A172 (cell line): ENCODE measurements at regions not wholly inside any gene's neighbourhood (a gene's known extent, or its start where the extent isn't known, plus 50 kb on each side); places are given as distances from the start of the nearest gene placed in this dataset.
A peak's percentile ranks its signal among the peaks of the same experiment; 100 is the strongest.

Experiments used
- DNase-seq: peaks from one replicate; pipeline ENCODE4 v3.0.0-alpha.2; 2015; ENCODE audit warnings: low spot score

- DNase-seq = no peak
Observed at GRCh38 chr2:216320852-216321251, 51.4 kb downstream of the MARCHF4 start.

GRCh38 chr2:216319771-216320170 lies 52.5 kb downstream of the MARCHF4 start:
- no peak for DNase-seq

DNA sequence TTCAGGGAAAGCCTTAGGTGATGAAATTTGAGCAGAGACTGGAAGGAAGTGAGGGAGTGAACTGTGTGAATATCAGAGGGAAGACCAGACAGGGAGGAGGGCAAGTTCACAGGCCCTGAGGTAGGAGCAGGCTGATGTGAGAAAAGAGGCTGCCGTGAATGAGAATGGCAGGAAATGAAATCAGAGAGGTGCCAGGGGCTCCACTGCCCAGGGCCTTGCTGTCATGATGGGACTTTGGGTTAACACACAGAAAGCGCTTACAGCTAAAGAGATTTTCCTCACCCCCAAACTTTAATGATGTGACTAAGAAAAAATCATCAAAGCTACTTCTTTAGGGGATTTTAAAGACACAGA lies 53.8 kb downstream of the MARCHF4 start:
- DNase-seq = no peak

GRCh38 chr2:216317831-216318520 lies 54.3 kb downstream of the MARCHF4 start:
- DNase-seq = no peak

DNA sequence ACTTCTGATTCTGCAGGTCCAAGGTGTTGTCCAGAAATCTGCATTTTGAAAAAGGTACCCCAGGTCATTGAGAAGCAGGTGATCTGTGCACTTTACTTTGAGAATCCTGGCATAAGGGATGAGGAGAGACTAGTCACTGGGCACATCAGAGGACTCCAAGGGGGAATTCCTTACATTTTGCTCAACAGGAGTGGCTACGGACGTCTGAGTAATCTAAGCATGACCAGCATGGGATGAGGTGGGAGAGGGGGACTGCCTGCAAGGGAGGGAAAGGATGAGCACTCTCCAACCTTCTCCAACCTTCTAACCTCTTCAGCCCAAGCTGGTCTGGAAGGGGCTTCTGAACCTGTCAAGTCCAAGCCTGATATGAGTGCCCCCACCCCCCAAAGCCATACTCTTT lies 55.5 kb downstream of the MARCHF4 start:
- DNase-seq = peak; percentile 92

- DNase-seq = peak; percentile 88
Observed at GRCh38 chr2:216315802-216316603, 56.3 kb downstream of the MARCHF4 start.

GRCh38 chr2:216312441-216312840 lies 59.8 kb downstream of the MARCHF4 start:
- DNase-seq = no peak

DNA sequence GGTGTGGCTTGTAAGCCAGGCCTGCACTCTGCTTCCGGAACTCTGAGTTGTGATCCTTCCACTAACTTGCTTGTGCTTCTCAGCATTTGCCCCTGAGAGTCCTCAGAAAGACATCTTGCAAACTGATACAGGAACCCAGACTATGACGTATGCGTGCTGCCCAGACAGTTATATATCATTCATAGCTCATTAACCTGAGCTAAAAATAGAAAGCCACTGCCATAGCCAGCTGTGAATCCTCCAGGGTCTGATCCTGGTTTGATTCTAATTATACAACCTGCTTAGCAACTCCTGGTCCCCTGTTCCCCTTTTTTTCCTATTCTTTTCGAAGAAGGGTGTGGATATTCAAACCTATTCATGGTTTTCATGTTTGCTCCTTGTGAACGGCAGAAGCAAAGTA lies 63.7 kb downstream of the MARCHF4 start:
- DNase-seq = peak; percentile 82

GRCh38 chr2:216307496-216307895 lies 64.8 kb downstream of the MARCHF4 start:
- no peak for DNase-seq

- no peak for DNase-seq
Observed at GRCh38 chr2:216306868-216307267, 65.4 kb downstream of the MARCHF4 start.

DNA sequence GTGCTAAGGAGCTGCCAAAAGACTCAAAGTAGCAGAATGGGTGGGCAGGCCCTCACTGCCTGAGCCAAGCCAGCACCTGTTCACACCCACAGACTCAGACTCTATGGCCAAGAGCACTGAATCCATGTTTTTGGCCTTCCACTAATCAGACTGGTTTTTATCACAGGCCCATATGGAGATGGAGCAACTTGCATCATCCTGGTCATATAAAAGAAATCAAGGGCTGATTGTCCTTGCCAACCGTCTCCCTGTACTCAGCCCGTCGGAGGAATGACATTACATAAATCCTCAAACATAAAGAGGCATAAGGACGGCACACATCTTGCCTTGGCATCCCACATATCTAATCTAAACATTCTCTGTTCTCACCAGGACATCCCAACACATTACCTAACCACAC lies 66.7 kb downstream of the MARCHF4 start:
- DNase-seq = no peak

- no peak for DNase-seq
Observed at GRCh38 chr2:216302981-216303676, 69.2 kb downstream of the MARCHF4 start.

GRCh38 chr2:216300906-216301305 lies 71.4 kb downstream of the MARCHF4 start:
- no peak for DNase-seq

DNA sequence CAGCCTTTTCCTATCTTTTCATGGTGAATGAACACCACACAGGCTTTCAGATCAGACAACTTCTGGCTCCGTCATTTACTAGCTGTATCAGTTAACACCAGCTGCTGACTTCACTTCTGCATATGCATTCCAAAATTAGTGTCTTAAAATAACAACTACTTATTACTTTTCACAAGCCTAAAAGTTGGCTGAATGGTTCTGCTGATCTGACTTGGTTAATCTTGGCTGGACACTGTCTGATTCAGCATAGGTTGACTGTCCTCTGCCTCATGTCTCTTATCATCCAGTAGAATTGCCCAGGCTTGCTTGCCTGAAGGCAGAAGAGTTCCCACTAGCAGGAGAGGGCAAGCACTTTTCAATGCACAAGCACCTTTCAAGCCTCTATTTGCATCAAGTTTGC lies 72.7 kb downstream of the MARCHF4 start:
- DNase-seq = no peak

- DNase-seq = peak; percentile 83
Observed at GRCh38 chr2:216298719-216299495, 73.4 kb downstream of the MARCHF4 start.

DNA sequence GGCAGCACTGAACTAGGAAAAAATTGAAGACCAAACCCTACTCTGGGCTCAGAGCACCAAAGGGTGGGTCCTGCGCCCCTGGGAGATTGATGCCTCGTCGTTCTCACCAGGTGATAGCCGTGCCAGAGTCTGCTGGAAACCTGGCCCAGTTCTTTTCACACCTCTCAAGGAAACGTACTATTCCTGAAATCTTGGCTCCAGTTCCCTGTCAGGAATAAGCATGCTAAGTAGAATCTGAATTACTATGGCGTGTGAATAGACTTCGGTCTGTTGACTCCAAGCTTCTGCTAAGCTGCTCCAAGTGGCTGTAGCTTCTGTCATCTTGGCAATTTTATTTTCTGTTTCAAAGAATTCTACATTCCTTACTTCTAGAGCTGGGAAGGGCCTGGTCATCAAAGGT lies 75.4 kb downstream of the MARCHF4 start:
- DNase-seq = no peak

DNA sequence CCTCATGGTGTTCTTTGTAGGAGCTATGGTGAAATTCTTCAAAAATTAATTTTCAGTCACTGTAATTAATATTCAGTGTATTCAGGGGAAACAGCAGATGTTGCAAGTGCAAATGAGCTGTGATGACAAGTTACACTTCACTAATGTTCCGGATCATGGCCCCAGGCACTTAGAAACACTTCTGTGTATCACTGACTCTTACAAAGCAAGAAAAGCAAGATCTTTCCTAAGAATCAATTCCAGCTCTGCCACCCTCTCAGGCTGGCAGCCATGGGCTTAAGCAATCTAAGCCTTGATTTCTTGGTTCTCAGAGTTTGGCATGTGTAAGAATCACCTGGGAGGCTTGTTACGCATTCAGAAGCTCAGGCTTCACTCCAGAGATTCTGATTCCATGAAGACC lies 78.0 kb downstream of the MARCHF4 start:
- DNase-seq = no peak

DNA sequence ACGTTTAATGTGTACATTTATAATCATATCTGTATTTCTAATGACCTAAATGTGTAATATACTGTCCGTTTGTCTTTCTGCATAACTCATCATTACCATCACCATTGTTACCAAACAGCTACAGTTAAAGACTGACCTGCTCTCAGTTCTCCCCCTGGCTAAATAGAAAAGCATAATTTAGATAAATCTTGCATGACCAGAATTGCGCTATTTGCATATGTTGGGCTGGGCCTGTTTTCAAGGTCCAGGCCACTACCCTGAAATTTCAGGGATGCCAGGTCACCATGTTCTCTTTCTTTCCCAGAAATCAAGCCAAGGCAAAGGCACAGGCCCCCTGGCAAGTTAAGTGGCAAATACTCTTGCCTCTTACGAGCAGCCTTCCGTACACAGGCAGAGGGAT lies 78.4 kb downstream of the MARCHF4 start:
- DNase-seq = no peak

DNA sequence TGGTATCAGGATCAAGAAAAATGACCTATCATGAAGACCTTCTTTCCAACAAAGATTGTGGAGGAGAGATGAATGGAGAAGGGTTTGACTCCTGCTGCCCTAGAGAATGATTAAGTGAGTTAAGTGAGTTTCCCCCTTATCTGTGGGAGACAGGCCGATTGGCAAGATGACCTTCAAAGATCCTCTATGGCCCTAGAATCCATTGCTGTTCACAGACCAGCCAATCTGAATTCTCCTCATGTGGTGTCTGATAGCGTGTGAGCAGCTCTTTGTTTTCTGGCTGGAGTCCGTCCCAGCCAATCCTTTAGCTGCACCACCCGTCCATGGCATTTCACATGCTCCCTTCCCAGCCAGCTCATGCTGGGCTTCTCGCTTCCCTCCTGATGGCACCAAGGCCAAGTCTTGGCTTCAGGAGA lies 79.4 kb downstream of the MARCHF4 start:
- DNase-seq = no peak

- DNase-seq = no peak
Observed at GRCh38 chr2:216292475-216292874, 79.8 kb downstream of the MARCHF4 start.

GRCh38 chr2:216289470-216289869 lies 82.8 kb downstream of the MARCHF4 start:
- no peak for DNase-seq

GRCh38 chr2:216287251-216287650 lies 85.0 kb downstream of the MARCHF4 start:
- DNase-seq = no peak
